ENCODE measurements at regions not wholly inside any gene's neighbourhood (a gene's known extent, or its start where the extent isn't known, plus 50 kb on each side); places are given as distances from the start of the nearest gene placed in this dataset.

GRCh38 chr2:77834360-77835002 is 312.3 kb upstream of the LRRTM4 start:
- intact Hi-C loops (cut with DNase I), result no loop called here
- H3K4me1 ChIP-seq, result no peaks in the 10 kb centered on the region
- H3K27me3 ChIP-seq, result no peaks in the 10 kb centered on the region
- H3K27ac ChIP-seq, result no peak overlapping the region
- H3K4me3 ChIP-seq, result no peak overlapping the region
- no peaks in the 10 kb centered on the region for H3K36me3 ChIP-seq
- DNase-seq (ENCODE audit: low spot score in 2 of 2), result no peak
- no peak for TF ChIP-seq CTCF (IDR thresholded peaks at IDR 0.05)
- no peaks in the 10 kb centered on the region for H3K9me3 ChIP-seq

- H3K9me3 ChIP-seq, result no peaks in the 10 kb centered on the region
- intact Hi-C loops (cut with DNase I), result no loop called here
- TF ChIP-seq CTCF (IDR thresholded peaks at IDR 0.05), result no peak
- no peak for DNase-seq (ENCODE audit: low spot score in 2 of 2)
- H3K36me3 ChIP-seq, result no peaks in the 10 kb centered on the region
- H3K27ac ChIP-seq, result no peak overlapping the region
- H3K27me3 ChIP-seq, result no peaks in the 10 kb centered on the region
- H3K4me3 ChIP-seq, result no peak overlapping the region
- no peaks in the 10 kb centered on the region for H3K4me1 ChIP-seq
Measured at GRCh38 chr2:77838441-77838840, 316.3 kb upstream of the LRRTM4 start.

DNA sequence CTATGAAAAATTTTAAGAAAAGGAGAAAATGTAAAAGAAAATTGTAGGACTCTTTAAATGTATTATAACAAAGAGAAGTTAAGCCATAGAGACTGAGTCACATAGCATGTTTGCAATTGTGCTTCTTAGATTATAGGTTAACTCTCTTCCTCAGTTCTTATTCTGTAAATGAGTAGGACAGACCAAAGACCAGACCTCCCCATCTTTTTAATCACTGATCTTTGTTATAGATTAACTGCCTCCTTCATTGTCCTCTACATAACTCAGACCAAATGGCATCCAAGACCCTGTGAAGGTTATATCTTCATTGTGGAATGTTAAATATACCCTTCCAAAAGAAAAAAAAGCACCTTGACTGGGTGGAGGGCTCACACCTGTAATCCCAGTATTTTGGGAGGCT is 316.9 kb upstream of the LRRTM4 start:
- Histone ChIP-seq H3K36me3 (no peaks in the 10 kb centered on the region), H3K9me3 (no peaks in the 10 kb centered on the region), H3K4me3 (no peak overlapping the region), H3K27me3 (no peaks in the 10 kb centered on the region), H3K27ac (no peak overlapping the region), H3K4me1 (no peaks in the 10 kb centered on the region)
- no peak for DNase-seq (ENCODE audit: low spot score in 2 of 2)
- no peak for TF ChIP-seq CTCF (IDR thresholded peaks at IDR 0.05)
- intact Hi-C loops (cut with DNase I), result no loop called here

GRCh38 chr2:77862120-77862519 is 339.9 kb upstream of the LRRTM4 start:
- Histone ChIP-seq H3K27ac (no peak overlapping the region), H3K36me3 (no peaks in the 10 kb centered on the region), H3K4me3 (no peak overlapping the region), H3K9me3 (no peaks in the 10 kb centered on the region), H3K4me1 (no peaks in the 10 kb centered on the region), H3K27me3 (no peaks in the 10 kb centered on the region)
- intact Hi-C loops (cut with DNase I), result no loop called here
- no peak for DNase-seq (ENCODE audit: low spot score in 2 of 2)
- TF ChIP-seq CTCF (IDR thresholded peaks at IDR 0.05), result no peak

GRCh38 chr2:77864426-77864825 is 342.2 kb upstream of the LRRTM4 start:
- no peaks in the 10 kb centered on the region for H3K4me1 ChIP-seq
- intact Hi-C loops (cut with DNase I), result no loop called here
- H3K9me3 ChIP-seq, result no peaks in the 10 kb centered on the region
- no peak for TF ChIP-seq CTCF (IDR thresholded peaks at IDR 0.05)
- no peak for DNase-seq (ENCODE audit: low spot score in 2 of 2)
- no peak overlapping the region for H3K27ac ChIP-seq
- H3K27me3 ChIP-seq, result no peaks in the 10 kb centered on the region
- H3K36me3 ChIP-seq, result no peaks in the 10 kb centered on the region
- H3K4me3 ChIP-seq, result no peak overlapping the region

DNA sequence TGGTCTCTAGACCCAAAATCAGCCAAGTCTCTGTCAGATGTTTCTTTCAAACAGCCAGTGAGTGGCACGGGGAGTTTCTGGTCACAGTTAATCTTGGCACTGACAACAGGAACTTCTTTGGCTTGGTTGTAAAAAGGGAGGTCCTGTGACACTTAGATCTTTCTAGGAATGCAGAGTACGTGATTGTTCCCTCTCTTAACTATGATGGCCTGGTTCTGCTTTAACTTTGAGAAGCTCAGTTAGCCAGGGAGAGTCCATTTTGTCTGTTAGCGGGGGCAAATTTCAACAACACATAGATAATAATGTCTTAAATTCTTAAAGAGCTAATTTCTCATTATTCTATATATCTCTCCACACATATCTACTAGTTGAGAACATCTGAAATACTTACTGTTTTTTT is 344.5 kb upstream of the LRRTM4 start:
- H3K4me1 ChIP-seq, result no peaks in the 10 kb centered on the region
- no peaks in the 10 kb centered on the region for H3K27me3 ChIP-seq
- intact Hi-C loops (cut with DNase I), result no loop called here
- no peaks in the 10 kb centered on the region for H3K36me3 ChIP-seq
- DNase-seq (ENCODE audit: low spot score in 2 of 2), result no peak
- no peaks in the 10 kb centered on the region for H3K9me3 ChIP-seq
- H3K4me3 ChIP-seq, result no peak overlapping the region
- no peak for TF ChIP-seq CTCF (IDR thresholded peaks at IDR 0.05)
- no peak overlapping the region for H3K27ac ChIP-seq
